ENCODE measurements at regions not wholly inside any gene's neighbourhood (a gene's known extent, or its start where the extent isn't known, plus 50 kb on each side); places are given as distances from the start of the nearest gene placed in this dataset.
"Not testable (repeated sequence)": the region's sequence is repeated elsewhere in the genome, so short reads cannot be mapped to it uniquely, and the experiment has no call there.

DNA sequence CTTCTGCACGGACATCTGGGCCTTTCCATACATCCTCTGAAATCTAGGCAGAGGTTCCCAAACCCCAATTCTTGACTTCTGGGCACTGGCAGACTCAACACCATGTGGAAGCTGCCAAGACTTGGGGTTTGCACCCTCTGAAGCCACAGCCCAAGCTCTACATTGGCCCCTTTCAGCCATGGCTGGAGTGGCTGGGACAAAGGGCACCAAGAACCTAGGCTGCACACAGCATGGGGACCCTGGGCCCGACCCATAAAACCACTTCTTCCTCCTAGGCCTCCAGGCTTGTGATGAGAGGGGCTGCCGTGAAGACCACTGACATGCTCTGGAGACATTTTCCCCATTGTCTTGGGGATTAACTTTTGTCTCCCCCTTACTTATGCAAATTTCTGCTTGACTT, 158.0 kb downstream of the GNAI1 start:
- DNase-seq (ENCODE audit: low spot score), result not testable (repeated sequence)

- peak; percentile 10 for DNase-seq (ENCODE audit: low spot score)
Observed at GRCh38 chr7:80288175-80289122, 153.8 kb downstream of the GNAI1 start.

GRCh38 chr7:80287400-80288174, 153.0 kb downstream of the GNAI1 start:
- no peak for DNase-seq (ENCODE audit: low spot score)

DNA sequence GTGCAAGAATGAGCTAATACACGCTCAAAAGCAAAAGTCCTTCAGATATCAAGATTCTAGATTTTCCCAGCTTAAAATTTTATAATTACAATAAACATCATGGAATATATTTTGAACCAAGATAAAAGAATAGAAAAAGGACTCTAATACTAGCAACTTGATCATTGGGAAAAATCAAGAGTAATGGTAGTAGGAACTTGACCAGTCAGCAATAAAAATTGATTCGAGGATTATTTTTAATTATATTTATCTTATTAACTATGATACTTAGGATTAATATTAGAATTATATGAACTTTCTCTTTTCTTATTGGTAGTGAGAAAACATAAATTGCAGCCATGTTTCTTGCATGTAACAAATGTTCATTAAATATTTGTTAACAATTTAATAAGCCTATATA, 152.0 kb downstream of the GNAI1 start:
- DNase-seq (ENCODE audit: low spot score), result no peak

GRCh38 chr7:80284855-80285254, 150.2 kb downstream of the GNAI1 start:
- no peak for DNase-seq (ENCODE audit: low spot score)

DNA sequence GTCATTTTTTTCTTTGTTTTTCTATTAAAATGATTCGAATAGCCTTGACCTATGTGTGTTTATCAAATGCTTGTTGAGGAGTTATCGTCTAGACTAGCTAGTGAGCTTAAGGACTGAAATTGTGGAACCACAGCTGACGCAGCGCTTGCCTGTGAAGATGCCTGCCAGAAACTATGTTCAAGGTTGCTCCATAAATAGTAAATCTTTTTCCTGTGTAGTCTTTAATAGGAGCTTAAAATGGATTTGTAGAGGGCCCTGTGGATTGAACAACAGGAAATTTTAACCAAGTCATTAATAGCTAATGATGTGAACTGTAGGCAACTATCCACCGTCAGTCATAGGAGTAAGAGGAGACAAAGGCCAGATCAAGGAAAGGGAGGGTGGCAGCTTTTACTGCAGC, 145.1 kb downstream of the GNAI1 start:
- DNase-seq (ENCODE audit: low spot score), result no peak

DNA sequence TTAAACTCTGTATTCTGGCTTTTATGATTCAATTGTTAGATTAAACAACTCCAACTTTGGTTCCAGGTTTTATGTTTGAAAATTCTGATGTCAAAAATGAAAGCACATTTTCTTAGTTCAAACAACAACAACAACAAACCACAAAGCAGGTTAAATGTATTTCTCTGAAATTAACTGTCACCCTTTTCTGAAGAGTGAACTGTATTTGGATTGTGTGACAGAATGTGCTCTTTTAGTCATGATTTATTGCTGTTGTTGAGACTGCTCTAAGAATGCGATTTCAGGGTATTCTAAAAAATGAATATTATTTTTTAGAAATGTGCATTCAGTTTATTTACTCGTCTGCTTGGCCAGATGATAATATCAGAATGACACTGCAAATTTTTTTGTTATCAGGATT, 144.1 kb downstream of the GNAI1 start:
- DNase-seq (ENCODE audit: low spot score), result no peak

DNA sequence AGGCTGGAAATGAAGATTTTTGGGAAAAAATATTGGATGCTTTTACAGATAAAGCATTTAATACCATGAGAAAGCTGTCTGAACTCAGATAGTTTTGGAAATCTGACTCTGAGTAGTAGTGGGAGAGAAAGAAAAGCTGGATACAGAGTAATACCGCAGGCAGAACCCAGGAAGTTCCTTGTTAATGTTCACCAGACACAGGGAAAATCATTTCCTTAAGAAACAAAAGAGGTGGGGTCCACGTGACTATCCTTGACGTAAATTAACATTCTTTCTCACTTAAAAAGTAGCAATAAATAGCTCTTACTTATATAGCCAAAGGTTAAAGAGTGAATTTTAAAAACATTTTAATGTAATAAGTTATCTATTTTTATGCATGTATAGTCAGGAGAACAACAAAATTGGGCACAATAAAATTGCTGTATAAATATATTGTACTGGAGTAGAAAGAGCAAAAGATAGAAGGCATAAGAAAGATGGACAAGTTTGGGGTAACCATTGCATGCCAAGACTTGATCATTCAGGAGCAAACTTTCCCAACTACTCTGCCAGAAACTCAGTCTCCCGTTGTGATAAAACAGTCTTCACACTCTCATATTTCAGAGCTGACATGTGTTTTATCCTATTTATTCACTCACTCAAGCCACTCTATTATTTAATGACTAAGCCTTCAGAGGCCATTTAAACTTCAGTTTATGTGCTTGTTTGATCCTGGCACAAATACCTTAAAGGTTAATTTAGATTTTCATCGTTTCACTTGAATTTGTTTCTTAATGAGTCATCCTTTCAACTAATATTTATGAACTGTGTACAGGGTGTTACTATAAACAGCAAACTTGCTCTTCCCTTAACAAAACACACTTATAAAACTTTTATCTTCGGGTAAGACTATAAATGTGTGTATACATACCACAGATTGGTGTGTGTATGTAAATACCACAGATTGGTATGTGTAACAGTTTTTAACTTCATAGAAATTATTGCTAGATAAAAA, 143.1 kb downstream of the GNAI1 start:
- no peak for DNase-seq (ENCODE audit: low spot score)

All from cerebellar cortex (tissue), 1 donor.